ENCODE measurements at regions not wholly inside any gene's neighbourhood (a gene's known extent, or its start where the extent isn't known, plus 50 kb on each side); places are given as distances from the start of the nearest gene placed in this dataset.
"Not testable (repeated sequence)": the region's sequence is repeated elsewhere in the genome, so short reads cannot be mapped to it uniquely, and the experiment has no call there.

DNA sequence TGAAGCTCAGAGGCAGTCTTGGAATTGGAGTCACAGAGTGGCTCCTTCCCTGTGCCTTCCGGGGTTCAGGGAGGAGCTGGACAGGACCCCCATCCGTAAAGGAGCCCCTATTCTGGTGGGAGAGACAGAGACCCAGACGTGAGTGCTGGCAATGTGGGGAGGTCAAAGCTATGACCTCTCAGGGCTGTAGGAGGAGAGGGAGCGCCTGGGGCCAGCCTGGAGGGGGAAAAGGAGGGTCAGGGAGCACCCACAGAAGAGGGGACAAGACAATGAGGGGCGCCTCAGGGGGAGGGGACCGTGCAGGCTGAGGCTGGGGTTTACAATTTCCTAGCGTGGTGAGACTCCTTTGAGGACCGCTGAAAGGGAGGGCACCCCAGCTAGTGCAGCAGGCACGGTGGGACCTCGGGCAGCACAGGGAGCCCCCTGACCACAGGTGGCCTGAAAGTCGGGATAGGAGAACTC lies 97.9 kb upstream of the LRPAP1 start:
- Histone ChIP-seq H3K9me3 (replicated peaks) (no peaks in the 10 kb centered on the region; the same call in 1 of the 2 replicates), H3K27me3 (replicated peaks) (no peaks in the 10 kb centered on the region), H3K36me3 (no peaks in the 10 kb centered on the region), H3K4me3 (no peak overlapping the region), H3K4me1 (replicated peaks) (no peaks in the 10 kb centered on the region), H3K27ac (no peak overlapping the region)
- DNase-seq (ENCODE audit: low read depth in 1 of 2, low spot score in 2 of 2) = no peak

DNA sequence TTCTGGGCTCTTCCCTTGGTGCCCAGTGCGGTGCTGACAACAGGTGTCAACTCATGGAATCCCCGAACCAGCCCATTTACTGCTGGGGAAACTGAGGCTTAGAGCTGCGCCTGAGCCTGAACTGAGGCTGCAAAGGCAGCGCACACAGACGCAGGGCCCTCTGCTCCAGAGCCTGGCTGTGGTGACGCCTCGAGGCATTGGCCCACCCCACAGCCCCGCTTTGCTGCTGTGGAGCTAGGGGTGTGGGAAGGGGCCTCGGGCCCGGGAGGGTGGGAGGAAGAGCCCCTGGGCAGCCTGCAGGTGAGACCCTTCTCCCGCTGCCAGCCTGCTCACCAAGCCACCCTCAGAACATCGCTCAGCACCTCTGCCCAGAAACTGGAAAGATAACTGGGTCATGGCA lies 97.4 kb upstream of the LRPAP1 start:
- Histone ChIP-seq H3K27ac (no peak overlapping the region), H3K4me1 (replicated peaks) (no peaks in the 10 kb centered on the region), H3K36me3 (no peaks in the 10 kb centered on the region), H3K27me3 (replicated peaks) (no peaks in the 10 kb centered on the region), H3K9me3 (replicated peaks) (no peaks in the 10 kb centered on the region; the same call in 1 of the 2 replicates), H3K4me3 (no peak overlapping the region)
- no peak for DNase-seq (ENCODE audit: low read depth in 1 of 2, low spot score in 2 of 2)

GRCh38 chr4:3629176-3629575 lies 97.0 kb upstream of the LRPAP1 start:
- H3K36me3 ChIP-seq; H3K9me3 ChIP-seq (replicated peaks); H3K4me3 ChIP-seq; H3K4me1 ChIP-seq (replicated peaks); DNase-seq (ENCODE audit: low read depth in 1 of 2, low spot score in 2 of 2); H3K27me3 ChIP-seq (replicated peaks); H3K27ac ChIP-seq: not testable (repeated sequence)

- no peaks in the 10 kb centered on the region for H3K27me3 ChIP-seq (replicated peaks)
- H3K36me3 ChIP-seq = no peaks in the 10 kb centered on the region
- DNase-seq (ENCODE audit: low read depth in 1 of 2, low spot score in 2 of 2) = no peak
- H3K4me3 ChIP-seq = no peak overlapping the region
- no peak overlapping the region for H3K27ac ChIP-seq
- H3K4me1 ChIP-seq (replicated peaks) = no peaks in the 10 kb centered on the region
- H3K9me3 ChIP-seq (replicated peaks) = no peaks in the 10 kb centered on the region
Observed at GRCh38 chr4:3628868-3629175, 96.6 kb upstream of the LRPAP1 start.

DNA sequence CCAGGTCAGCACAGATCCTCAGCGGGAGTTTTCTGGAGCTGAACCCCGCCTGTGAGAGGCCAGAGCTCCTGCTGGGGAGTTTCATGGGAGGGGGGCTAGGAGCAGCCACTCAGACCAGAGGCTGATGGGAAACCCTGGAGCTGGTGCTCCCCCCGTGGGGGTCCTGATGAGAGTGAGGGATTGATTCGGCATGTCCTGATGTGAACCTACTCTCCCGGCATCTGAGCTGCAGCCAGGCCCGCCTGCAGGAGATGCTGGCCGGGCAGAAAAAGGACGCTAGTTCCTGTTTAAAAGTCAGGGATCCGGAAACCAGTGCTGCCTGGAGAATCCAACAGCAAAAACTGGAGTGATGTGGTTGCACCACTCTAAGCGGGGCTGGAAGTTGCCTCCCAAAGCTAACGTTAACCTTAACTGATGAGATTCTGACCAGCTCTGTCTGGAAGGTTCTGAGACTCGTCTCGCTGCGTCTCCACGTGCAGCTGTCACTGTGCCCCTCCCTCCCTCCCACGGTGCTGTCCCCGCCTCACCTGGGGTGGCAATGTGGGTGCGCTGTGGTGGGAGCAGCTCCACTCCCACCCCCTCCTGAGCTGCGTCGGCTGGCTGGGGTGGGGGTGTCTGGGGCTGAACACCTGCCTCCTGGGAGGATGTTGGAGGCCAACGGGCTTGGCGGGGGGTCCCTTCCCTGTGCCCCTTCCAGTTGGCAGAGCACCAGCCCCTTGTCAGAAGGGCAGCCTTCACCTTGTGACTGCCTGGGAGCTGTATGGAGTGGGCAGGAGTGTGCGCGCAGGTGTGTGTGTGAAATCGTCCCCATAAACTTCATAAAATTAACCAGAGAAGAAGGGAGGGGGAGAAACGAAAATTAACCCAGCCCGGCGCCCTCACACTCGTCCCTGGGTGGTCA lies 96.0 kb upstream of the LRPAP1 start:
- H3K27ac ChIP-seq; H3K27me3 ChIP-seq (replicated peaks); H3K4me1 ChIP-seq (replicated peaks): not testable (repeated sequence)

DNA sequence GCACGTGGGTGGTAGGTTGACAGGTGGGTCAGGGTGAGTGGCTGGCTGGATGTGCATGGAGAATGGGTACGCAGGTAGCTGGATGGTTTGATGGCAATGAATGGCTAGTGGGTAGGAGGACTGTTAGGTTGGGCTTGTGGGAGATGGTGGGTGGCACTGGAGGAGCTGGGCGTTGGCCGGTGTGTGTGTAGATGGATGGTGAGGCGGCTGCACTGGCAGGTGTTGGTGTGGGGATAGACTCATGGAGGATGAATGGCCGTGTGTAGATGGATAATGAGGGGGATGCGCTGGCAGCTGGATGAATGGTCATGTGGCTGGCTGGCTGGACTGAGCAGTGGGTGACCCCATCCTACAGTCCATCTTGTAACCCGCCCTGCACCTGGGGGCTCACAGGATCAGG lies 95.2 kb upstream of the LRPAP1 start:
- H3K9me3 ChIP-seq (replicated peaks); H3K4me3 ChIP-seq; H3K4me1 ChIP-seq (replicated peaks); H3K36me3 ChIP-seq; H3K27ac ChIP-seq; DNase-seq (ENCODE audit: low read depth in 1 of 2, low spot score in 2 of 2); H3K27me3 ChIP-seq (replicated peaks): not testable (repeated sequence)

More for the DNA sequence above, 96.0 kb upstream of the LRPAP1 start:
- H3K36me3 ChIP-seq; H3K4me3 ChIP-seq; DNase-seq (ENCODE audit: low read depth in 1 of 2, low spot score in 2 of 2); H3K9me3 ChIP-seq (replicated peaks): not testable (repeated sequence)

GRCh38 chr4:3626131-3626884 lies 94.1 kb upstream of the LRPAP1 start:
- H3K4me1 ChIP-seq (replicated peaks); H3K36me3 ChIP-seq; H3K9me3 ChIP-seq (replicated peaks); H3K27me3 ChIP-seq (replicated peaks); H3K4me3 ChIP-seq; H3K27ac ChIP-seq; DNase-seq (ENCODE audit: low read depth in 1 of 2, low spot score in 2 of 2): not testable (repeated sequence)

- not testable (repeated sequence) for H3K27me3 ChIP-seq (replicated peaks); H3K4me1 ChIP-seq (replicated peaks); H3K27ac ChIP-seq; DNase-seq (ENCODE audit: low read depth in 1 of 2, low spot score in 2 of 2); H3K4me3 ChIP-seq; H3K9me3 ChIP-seq (replicated peaks); H3K36me3 ChIP-seq
Observed at GRCh38 chr4:3625286-3625875, 93.2 kb upstream of the LRPAP1 start.

DNA sequence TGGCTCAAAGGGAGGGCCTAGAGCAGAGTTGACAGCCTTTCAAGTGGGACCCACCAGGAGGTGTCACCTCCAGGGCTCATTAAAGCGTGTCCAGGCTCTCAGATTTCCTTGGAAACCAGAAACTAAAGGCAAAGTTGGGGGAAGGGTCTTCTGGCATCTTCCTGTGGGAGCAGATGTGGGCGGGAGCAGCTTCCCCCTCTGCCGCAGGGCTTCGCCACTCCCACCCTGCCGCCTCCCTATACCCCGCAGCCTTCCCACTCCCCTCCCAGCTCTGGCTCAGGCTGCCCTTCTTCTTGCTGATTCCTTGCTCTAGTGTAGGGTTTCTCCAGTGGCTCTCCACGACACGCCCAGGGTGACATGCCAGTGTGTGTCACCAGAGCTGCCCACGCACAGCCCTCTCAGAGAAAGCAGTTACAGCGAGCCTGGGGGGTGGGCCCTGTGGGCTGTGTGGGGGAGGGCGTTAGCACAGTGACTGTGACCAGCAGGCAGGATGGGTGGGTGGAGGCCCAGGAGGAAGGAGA lies 91.6 kb upstream of the LRPAP1 start:
- not testable (repeated sequence) for H3K4me3 ChIP-seq; H3K4me1 ChIP-seq (replicated peaks); DNase-seq (ENCODE audit: low read depth in 1 of 2, low spot score in 2 of 2); H3K27ac ChIP-seq; H3K36me3 ChIP-seq; H3K9me3 ChIP-seq (replicated peaks); H3K27me3 ChIP-seq (replicated peaks)

DNA sequence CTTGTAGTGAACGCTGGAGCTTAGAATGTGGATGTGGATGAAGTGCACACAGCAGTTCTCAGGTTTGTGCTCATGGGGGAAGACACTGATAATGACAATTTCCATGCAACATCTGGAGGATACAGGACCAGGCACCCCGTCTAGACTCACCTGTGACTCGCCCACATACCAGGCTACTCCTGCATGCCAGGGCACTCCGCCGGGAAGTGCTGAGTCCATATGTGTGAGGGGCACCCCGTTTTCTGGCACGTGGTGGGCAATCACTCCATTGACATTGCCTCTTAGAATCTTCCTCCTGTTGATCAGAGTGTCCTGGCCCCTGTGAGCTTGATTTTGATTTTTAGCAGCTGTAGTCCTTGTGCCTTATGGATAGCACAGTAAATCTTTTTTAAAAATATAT lies 90.9 kb upstream of the LRPAP1 start:
- DNase-seq (ENCODE audit: low read depth in 1 of 2, low spot score in 2 of 2) = no peak
- no peak overlapping the region for H3K27ac ChIP-seq
- H3K4me3 ChIP-seq = no peak overlapping the region
- H3K27me3 ChIP-seq (replicated peaks) = no peaks in the 10 kb centered on the region
- H3K9me3 ChIP-seq (replicated peaks) = no peaks in the 10 kb centered on the region
- H3K36me3 ChIP-seq = no peaks in the 10 kb centered on the region
- H3K4me1 ChIP-seq (replicated peaks) = no peaks in the 10 kb centered on the region

GRCh38 chr4:3620365-3620764 lies 88.1 kb upstream of the LRPAP1 start:
- not testable (repeated sequence) for H3K27ac ChIP-seq; DNase-seq (ENCODE audit: low read depth in 1 of 2, low spot score in 2 of 2); H3K4me1 ChIP-seq (replicated peaks); H3K4me3 ChIP-seq; H3K9me3 ChIP-seq (replicated peaks); H3K27me3 ChIP-seq (replicated peaks); H3K36me3 ChIP-seq

GRCh38 chr4:3619698-3620097 lies 87.5 kb upstream of the LRPAP1 start:
- not testable (repeated sequence) for H3K4me3 ChIP-seq

GRCh38 chr4:3618341-3618740 lies 86.1 kb upstream of the LRPAP1 start:
- not testable (repeated sequence) for H3K4me3 ChIP-seq; H3K27me3 ChIP-seq (replicated peaks); H3K27ac ChIP-seq; H3K36me3 ChIP-seq; H3K9me3 ChIP-seq (replicated peaks); H3K4me1 ChIP-seq (replicated peaks); DNase-seq (ENCODE audit: low read depth in 1 of 2, low spot score in 2 of 2)

More at GRCh38 chr4:3619698-3620097, 87.5 kb upstream of the LRPAP1 start:
- H3K9me3 ChIP-seq (replicated peaks); H3K4me1 ChIP-seq (replicated peaks); H3K27me3 ChIP-seq (replicated peaks); H3K36me3 ChIP-seq; DNase-seq (ENCODE audit: low read depth in 1 of 2, low spot score in 2 of 2); H3K27ac ChIP-seq: not testable (repeated sequence)

Measured in SJSA1 (cell line).